GM12872 (cell line): ENCODE measurements at regions not wholly inside any gene's neighbourhood (a gene's known extent, or its start where the extent isn't known, plus 50 kb on each side); places are given as distances from the start of the nearest gene placed in this dataset.

Experiments used
- CTCF ChIP-seq: IDR thresholded peaks from 3 replicates; pipeline ENCODE4 v1.5.1; 2011; ENCODE audit warnings: low read depth, mild to moderate bottlenecking, low read length, moderate library complexity; ENCODE audit not compliant: insufficient read depth

- TF ChIP-seq CTCF, result no peak
These were observed 345.8 kb upstream of the SPANXN1 start for GRCh38 chrX:144901521-144901920.

DNA sequence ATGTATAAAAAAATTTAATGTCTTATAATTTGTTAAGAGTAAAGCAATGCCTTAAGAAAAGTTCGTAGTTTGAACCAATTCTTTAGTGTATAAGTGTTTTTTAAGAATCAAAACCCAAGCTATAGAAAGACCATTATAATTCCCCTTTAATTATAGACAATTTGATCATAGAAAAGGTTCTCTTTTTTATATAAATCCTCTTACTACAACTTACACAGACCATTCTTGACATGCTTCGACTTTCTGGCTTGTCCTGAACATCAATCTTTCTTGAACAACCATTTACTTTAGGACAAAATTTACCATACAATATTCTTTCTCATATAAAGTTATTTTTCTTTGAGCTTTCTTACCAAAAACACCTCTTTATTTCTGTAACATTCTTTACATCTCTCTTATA lies 330.5 kb upstream of the SPANXN1 start:
- no peak for TF ChIP-seq CTCF

DNA sequence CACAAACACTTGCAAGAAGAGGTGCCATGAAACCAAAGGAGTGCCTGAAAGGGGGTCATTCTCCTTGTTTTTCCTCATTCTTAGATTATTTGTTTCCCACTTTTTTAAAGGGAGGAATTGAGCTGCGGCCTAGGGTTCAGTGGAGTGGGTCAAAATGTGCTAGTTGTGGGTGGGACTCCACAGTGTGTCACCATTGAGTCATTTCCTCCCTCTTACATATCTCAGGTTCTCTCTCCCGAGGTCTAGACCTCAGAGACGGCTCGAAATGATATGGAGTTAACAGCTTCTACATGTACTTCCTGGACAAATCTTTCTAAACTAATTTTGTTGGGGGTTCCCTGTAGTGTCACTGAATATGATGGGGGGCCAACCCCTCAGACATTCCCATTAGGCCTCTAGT lies 328.4 kb upstream of the SPANXN1 start:
- no peak for TF ChIP-seq CTCF

DNA sequence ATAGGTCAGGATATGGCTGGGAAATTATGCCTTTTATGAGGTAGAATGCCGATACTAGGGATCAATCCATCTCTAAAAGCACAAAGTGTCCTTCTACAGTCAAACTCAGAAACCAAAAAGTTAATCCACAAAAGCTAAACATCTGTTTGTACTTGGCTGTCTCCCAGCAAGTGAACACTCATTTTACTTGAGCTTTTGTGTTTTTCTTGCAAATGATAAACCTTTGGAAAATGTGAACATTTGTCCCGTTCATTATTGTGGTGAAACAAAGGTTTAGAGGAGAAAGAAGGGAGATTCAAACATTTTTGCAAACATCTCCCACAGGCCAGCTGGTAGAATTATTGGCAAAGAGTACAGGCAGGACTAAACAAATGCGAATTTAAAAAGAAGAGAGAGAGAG lies 300.6 kb upstream of the SPANXN1 start:
- no peak for TF ChIP-seq CTCF
